OCI-LY3 (cell line): ENCODE measurements at regions not wholly inside any gene's neighbourhood (a gene's known extent, or its start where the extent isn't known, plus 50 kb on each side); places are given as distances from the start of the nearest gene placed in this dataset.

Experiments used
- H2AFZ ChIP-seq: fragments of 200-600, 300-600 bp; shearing (Covaris generic); 2 replicates; pipeline ENCODE4 v1.6.0; 2014; ENCODE audit warnings: antibody characterized with exemption, low read depth, low read length
- H3K27ac ChIP-seq: fragments of 200-600, 300-600 bp; sonication (generic); 2 replicates; pipeline ENCODE4 v1.5.1; 2014; ENCODE audit warnings: mild to moderate bottlenecking, low read length, moderate library complexity, mixed read lengths
- H3K27me3 ChIP-seq: fragments of 200-600, 300-600 bp; sonication (generic); 2 replicates; pipeline ENCODE4 v1.6.1; 2014; ENCODE audit warnings: low read depth, low read length, mixed read lengths
- H3K36me3 ChIP-seq: fragments of 200-600, 300-600 bp; sonication (generic); replicated peaks from 2 replicates; pipeline ENCODE3; 2014; ENCODE audit warnings: low read depth, low read length, mixed read lengths
- H3K4me1 ChIP-seq: fragments of 300-600, 200-600 bp; sonication (generic); 2 replicates; pipeline ENCODE4 v1.6.1; 2014; ENCODE audit warnings: low read length, mixed read lengths
- H3K4me2 ChIP-seq: fragments of 200-600, 300-600 bp; sonication (generic); 2 replicates; pipeline ENCODE4 v1.6.1; 2014; ENCODE audit warnings: low read length, mixed read lengths
- H3K4me3 ChIP-seq: fragments of 300-600, 200-600 bp; sonication (generic); 2 replicates; pipeline ENCODE4 v1.5.1; 2014; ENCODE audit warnings: antibody characterized with exemption, mild to moderate bottlenecking, low read length, moderate library complexity
- H3K79me2 ChIP-seq: fragments of 300-600, 200-600 bp; shearing (Covaris generic); 2 replicates; pipeline ENCODE4 v1.6.1; 2014; ENCODE audit warnings: mild to moderate bottlenecking, low read length, mixed read lengths
- H3K9ac ChIP-seq: fragments of 300-600, 200-600 bp; shearing (Covaris generic); 2 replicates; pipeline ENCODE4 v1.6.0; 2014; ENCODE audit warnings: mild to moderate bottlenecking, low read length, moderate library complexity
- H3K9me3 ChIP-seq: fragments of 200-600, 300-600 bp; shearing (Covaris generic); 2 replicates; pipeline ENCODE4 v1.6.1; 2014; ENCODE audit warnings: low read length, mixed read lengths; ENCODE audit not compliant: insufficient read depth
- H4K20me1 ChIP-seq: fragments of 200-600, 300-600 bp; sonication (generic); 2 replicates; pipeline ENCODE4 v1.6.1; 2016; ENCODE audit warnings: low read length, mixed read lengths; ENCODE audit not compliant: insufficient read depth
- CTCF ChIP-seq: fragments of 200-600, 300-600 bp; sonication (generic); IDR thresholded peaks from 2 replicates; pipeline ENCODE4 v1.5.1; 2014; ENCODE audit warnings: antibody characterized with exemption, low read length, low read depth
- EZH2phosphoT487 ChIP-seq: fragments of 200-600 bp; shearing (Covaris generic); IDR thresholded peaks from 2 replicates; pipeline ENCODE4 v1.6.1; 2018; ENCODE audit warnings: antibody characterized with exemption, mixed run types, low read depth

- H3K4me2 ChIP-seq: no peak overlapping the region
- H3K4me3 ChIP-seq: no peak overlapping the region
- H4K20me1 ChIP-seq: no peaks in the 10 kb centered on the region
- no peaks in the 10 kb centered on the region for H3K79me2 ChIP-seq
- H3K9me3 ChIP-seq: no peaks in the 10 kb centered on the region
- H3K27me3 ChIP-seq: no peaks in the 10 kb centered on the region
- no peak overlapping the region for H2AFZ ChIP-seq
- no peaks in the 10 kb centered on the region for H3K36me3 ChIP-seq
- H3K27ac ChIP-seq: no peak overlapping the region
- H3K9ac ChIP-seq: no peak overlapping the region
- TF ChIP-seq CTCF (no peak), EZH2phosphoT487 (no peak)
- no peaks in the 10 kb centered on the region for H3K4me1 ChIP-seq
Observed at GRCh38 chr2:146193619-146194018, 1651.2 kb upstream of the ACVR2A start.

GRCh38 chr2:146189541-146189940 lies 1655.3 kb upstream of the ACVR2A start:
- H3K9ac ChIP-seq: no peak overlapping the region

GRCh38 chr2:146173934-146174333 lies 1654.0 kb upstream of the ZEB2 start:
- no peak overlapping the region for H3K9ac ChIP-seq
- H3K4me1 ChIP-seq: no peaks in the 10 kb centered on the region

More at GRCh38 chr2:146189541-146189940, 1655.3 kb upstream of the ACVR2A start:
- no peaks in the 10 kb centered on the region for H4K20me1 ChIP-seq
- H3K4me2 ChIP-seq: no peak overlapping the region
- H2AFZ ChIP-seq: no peak overlapping the region
- no peaks in the 10 kb centered on the region for H3K36me3 ChIP-seq
- H3K79me2 ChIP-seq: no peaks in the 10 kb centered on the region
- H3K27ac ChIP-seq: no peak overlapping the region
- no peaks in the 10 kb centered on the region for H3K4me1 ChIP-seq
- no peaks in the 10 kb centered on the region for H3K9me3 ChIP-seq
- no peaks in the 10 kb centered on the region for H3K27me3 ChIP-seq
- H3K4me3 ChIP-seq: no peak overlapping the region
- no peak for TF ChIP-seq CTCF
- TF ChIP-seq EZH2phosphoT487: no peak

GRCh38 chr2:146161256-146161882 lies 1641.5 kb upstream of the ZEB2 start:
- Histone ChIP-seq H3K9ac (no peak overlapping the region), H3K4me2 (no peak overlapping the region), H3K9me3 (no peaks in the 10 kb centered on the region), H3K27ac (no peak overlapping the region), H3K4me1 (no peaks in the 10 kb centered on the region), H2AFZ (no peak overlapping the region), H3K36me3 (no peaks in the 10 kb centered on the region), H3K79me2 (no peaks in the 10 kb centered on the region), H3K4me3 (no peak overlapping the region), H4K20me1 (no peaks in the 10 kb centered on the region), H3K27me3 (no peaks in the 10 kb centered on the region)
- TF ChIP-seq CTCF (no peak), EZH2phosphoT487 (no peak)

More at GRCh38 chr2:146173934-146174333, 1654.0 kb upstream of the ZEB2 start:
- Histone ChIP-seq H3K4me2 (no peak overlapping the region), H3K36me3 (no peaks in the 10 kb centered on the region), H4K20me1 (no peaks in the 10 kb centered on the region), H3K79me2 (no peaks in the 10 kb centered on the region), H3K9me3 (peaks cover 18% of the 10 kb centered on the region; the same call in 1 of the 2 replicates), H2AFZ (no peak overlapping the region), H3K4me3 (no peak overlapping the region), H3K27me3 (no peaks in the 10 kb centered on the region), H3K27ac (no peak overlapping the region)
- TF ChIP-seq EZH2phosphoT487: no peak
- no peak for TF ChIP-seq CTCF
